NCI-H146 treated with DMSO at 0.1 percent for 48 hours (cell line): ENCODE measurements at regions not wholly inside any gene's neighbourhood (a gene's known extent, or its start where the extent isn't known, plus 50 kb on each side); places are given as distances from the start of the nearest gene placed in this dataset.
"Not testable (repeated sequence)": the region's sequence is repeated elsewhere in the genome, so short reads cannot be mapped to it uniquely, and the experiment has no call there.

Experiments used
- DNase-seq: peaks from one replicate; lab custom pipeline; 2025; ENCODE audit not compliant: unreplicated experiment; lab: John Stamatoyannopoulos, UW

- not testable (repeated sequence) for DNase-seq
Measured at GRCh38 chrX:122140219-122140618, 1043.9 kb upstream of the GRIA3 start.

- no peak for DNase-seq
Measured at GRCh38 chrX:122154019-122154418, 1030.1 kb upstream of the GRIA3 start.

- no peak for DNase-seq
Measured at GRCh38 chrX:122168241-122168640, 1015.8 kb upstream of the GRIA3 start.

GRCh38 chrX:122184791-122185190 is 999.3 kb upstream of the GRIA3 start:
- DNase-seq = no peak

GRCh38 chrX:122187069-122187713 is 996.9 kb upstream of the GRIA3 start:
- DNase-seq = no peak

- DNase-seq = no peak
Measured at GRCh38 chrX:122188751-122189150, 995.3 kb upstream of the GRIA3 start.

- no peak for DNase-seq
Measured at GRCh38 chrX:122196343-122196742, 987.7 kb upstream of the GRIA3 start.

- no peak for DNase-seq
Measured at GRCh38 chrX:122203399-122203798, 980.7 kb upstream of the GRIA3 start.

GRCh38 chrX:122218666-122219065 is 965.4 kb upstream of the GRIA3 start:
- DNase-seq = no peak

GRCh38 chrX:122219226-122219625 is 964.9 kb upstream of the GRIA3 start:
- DNase-seq = no peak

GRCh38 chrX:122219735-122220134 is 964.3 kb upstream of the GRIA3 start:
- no peak for DNase-seq

- no peak for DNase-seq
Measured at GRCh38 chrX:122220644-122221373, 963.3 kb upstream of the GRIA3 start.

GRCh38 chrX:122221810-122222209 is 962.3 kb upstream of the GRIA3 start:
- DNase-seq = not testable (repeated sequence)

- DNase-seq = not testable (repeated sequence)
Measured at GRCh38 chrX:122224137-122224536, 959.9 kb upstream of the GRIA3 start.

GRCh38 chrX:122238801-122239200 is 945.3 kb upstream of the GRIA3 start:
- no peak for DNase-seq

- DNase-seq = no peak
Measured at GRCh38 chrX:122241959-122242358, 942.1 kb upstream of the GRIA3 start.

GRCh38 chrX:122244080-122244479 is 940.0 kb upstream of the GRIA3 start:
- no peak for DNase-seq

GRCh38 chrX:122245175-122245574 is 938.9 kb upstream of the GRIA3 start:
- no peak for DNase-seq

GRCh38 chrX:122245943-122246342 is 938.1 kb upstream of the GRIA3 start:
- no peak for DNase-seq

GRCh38 chrX:122246937-122247336 is 937.1 kb upstream of the GRIA3 start:
- no peak for DNase-seq

GRCh38 chrX:122248681-122249080 is 935.4 kb upstream of the GRIA3 start:
- no peak for DNase-seq

GRCh38 chrX:122252454-122252853 is 931.6 kb upstream of the GRIA3 start:
- DNase-seq = no peak

GRCh38 chrX:122268353-122268752 is 915.7 kb upstream of the GRIA3 start:
- no peak for DNase-seq
